Adrenal gland (tissue), 9 donors: ENCODE measurements at regions not wholly inside any gene's neighbourhood (a gene's known extent, or its start where the extent isn't known, plus 50 kb on each side); places are given as distances from the start of the nearest gene placed in this dataset.

ENCODE experiments used
- DNase-seq, 7 donors: peaks; one replicate each; pipeline ENCODE4 v3.0.0-alpha.2; 2019 to 2020
- H3K27ac ChIP-seq, 5 donors: fragments of 200-600 bp; sonication (generic) in 4 of 5; 1 replicate in 3 of 5; 2 replicates in 2 of 5; pipeline versions ENCODE4 v1.5.1 to v1.8.0; 2016 to 2020; ENCODE audit warnings: mild to moderate bottlenecking in 1 of 5
- H3K27me3 ChIP-seq: fragments of 200-600 bp; 2 replicates; pipeline ENCODE4 v1.8.0; 2021
- H3K36me3 ChIP-seq, 2 donors: fragments of 200-600 bp; replicated peaks in 1 of 2; 1 replicate in 1 of 2; 2 replicates in 1 of 2; pipeline versions ENCODE4 v1.5.1 to v1.8.0; 2018 to 2022
- H3K4me1 ChIP-seq, 2 donors: fragments of 200-600 bp; replicated peaks in 1 of 2; 1 replicate in 1 of 2; 2 replicates in 1 of 2; pipeline versions ENCODE4 v1.5.1 to v1.8.0; 2018 to 2021
- H3K4me3 ChIP-seq, 4 donors: fragments of 200-600 bp; sonication (generic) in 3 of 4; one replicate each; pipeline ENCODE4 v1.5.1; 2016 to 2018
- H3K9me3 ChIP-seq, 3 donors: fragments of 200-600 bp; sonication (generic) in 1 of 3; replicated peaks in 1 of 3; 1 replicate in 2 of 3; 2 replicates in 1 of 3; pipeline versions ENCODE4 v1.5.1 to v1.8.0; 2016 to 2021
- CTCF ChIP-seq, 6 experiments: fragments of 450-650 bp in 4 of 6; fragments of 200-600 bp in 2 of 6; sonication (generic) in 1 of 6; IDR thresholded peaks; 1 replicate in 5 of 6; 2 replicates in 1 of 6; pipeline versions ENCODE4 v1.5.1 to v1.8.0; 2016 to 2021; ENCODE audit warnings: antibody characterized with exemption in 6 of 6, mild to moderate bottlenecking in 2 of 6, moderate library complexity in 1 of 6
- POLR2A ChIP-seq, 2 donors: fragments of 450-650 bp; IDR thresholded peaks; one replicate each; pipeline ENCODE4 v1.6.1; 2017; ENCODE audit warnings: antibody characterized with exemption in 2 of 2, mild to moderate bottlenecking in 2 of 2, moderate library complexity in 1 of 2
- WGBS, 4 donors: extraction: QIAGEN DNeasy Blood & Tissue Kit in 2 of 4; methylation state at CpG; one replicate each; pipeline versions ENCODE4 v1.1.5 to v1.1.7; 2013 to 2017; 5-methylcytosine and 5-hydroxymethylcytosine counted together
- intact Hi-C, 2 donors: fragments of 100-400 bp; cut with DNase I; formaldehyde crosslinking; loops; one replicate each; pipeline versions ENCODE4 v1.14.1 to v1.15.0; 2022 to 2023
- donor health status: healthy with polysubstance abuse.
- donor health status: Bipolar disorder and iron deficiency.
- donor health status: DM: yes; HTN: yes; CAD: no.
- donor health status: DM: no; HTN: no; CAD: no.
- donor health status: DM: no; HTN: no; CAD: no.

GRCh38 chr1:191536791-191537429 lies 621.4 kb upstream of the RGS18 start:
- DNase-seq: no peak
- intact Hi-C loops: no loop called here
- H3K4me3 ChIP-seq: no peak overlapping the region
- TF ChIP-seq POLR2A (IDR thresholded peaks at IDR 0.05) (no peak), CTCF (IDR thresholded peaks at IDR 0.05) (no peak)
- H3K4me1 ChIP-seq: no peaks in the 10 kb centered on the region
- H3K9me3 ChIP-seq: peaks cover 0 to 7% (median 0%) of the 10 kb centered on the region in 3 donors
- H3K27ac ChIP-seq: no peak overlapping the region
- 75 to 78% (median 77%) methylated on average over 2 of the region's 2 CpGs for WGBS, 4 donors
- no peaks in the 10 kb centered on the region for H3K36me3 ChIP-seq
- no peaks in the 10 kb centered on the region for H3K27me3 ChIP-seq

- no peak for DNase-seq
- whole genome bisulfite sequencing, 4 donors: 71 to 87% (median 74%) methylated on average over 1 of the region's 1 CpG
- Histone ChIP-seq H3K27me3 (no peaks in the 10 kb centered on the region), H3K4me3 (no peak overlapping the region), H3K36me3 (no peaks in the 10 kb centered on the region), H3K9me3 (peaks cover 0 to 7% (median 0%) of the 10 kb centered on the region in 3 donors), H3K4me1 (no peaks in the 10 kb centered on the region), H3K27ac (no peak overlapping the region)
- TF ChIP-seq POLR2A (IDR thresholded peaks at IDR 0.05): no peak
- TF ChIP-seq CTCF (IDR thresholded peaks at IDR 0.05): no peak
- intact Hi-C loops: no loop called here
Measured at GRCh38 chr1:191541758-191542157, 616.5 kb upstream of the RGS18 start.

- Histone ChIP-seq H3K9me3 (peaks cover 0 to 2% (median 0%) of the 10 kb centered on the region in 3 donors), H3K36me3 (no peaks in the 10 kb centered on the region), H3K4me1 (no peaks in the 10 kb centered on the region), H3K27me3 (no peaks in the 10 kb centered on the region), H3K4me3 (no peak overlapping the region), H3K27ac (no peak overlapping the region)
- intact Hi-C loops: no loop called here
- no peak for DNase-seq
- TF ChIP-seq POLR2A (IDR thresholded peaks at IDR 0.05) (no peak), CTCF (IDR thresholded peaks at IDR 0.05) (no peak)
Measured at GRCh38 chr1:191542444-191542843, 615.8 kb upstream of the RGS18 start.

DNA sequence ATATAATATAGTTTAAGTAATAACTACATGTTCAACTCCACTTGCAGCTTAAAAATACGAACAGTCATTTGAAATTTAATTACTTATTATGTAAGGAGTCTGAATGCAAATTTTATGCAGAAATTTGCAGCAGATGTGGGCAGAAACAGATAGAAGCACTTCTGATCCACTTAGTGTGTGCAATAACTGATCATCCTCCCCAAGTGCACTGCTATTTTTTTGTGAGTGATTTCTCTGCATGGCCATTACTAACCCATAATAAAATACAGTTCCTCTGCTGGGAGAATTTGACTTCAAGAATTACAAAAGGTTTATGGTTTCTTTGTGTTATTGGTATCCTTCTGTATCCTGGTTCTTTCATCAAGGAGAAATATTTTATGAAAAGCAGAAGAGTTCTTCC lies 611.5 kb upstream of the RGS18 start:
- TF ChIP-seq POLR2A (IDR thresholded peaks at IDR 0.05) (no peak), CTCF (IDR thresholded peaks at IDR 0.05) (no peak)

More for the DNA sequence above, 611.5 kb upstream of the RGS18 start:
- Histone ChIP-seq H3K4me1 (no peaks in the 10 kb centered on the region), H3K27ac (no peak overlapping the region), H3K27me3 (no peaks in the 10 kb centered on the region), H3K36me3 (no peaks in the 10 kb centered on the region), H3K9me3 (no peaks in the 10 kb centered on the region), H3K4me3 (no peak overlapping the region)
- intact Hi-C loops: no loop called here
- WGBS, 4 donors: 60 to 74% (median 67%) methylated on average over 1 of the region's 1 CpG
- no peak for DNase-seq
